ENCODE measurements at regions not wholly inside any gene's neighbourhood (a gene's known extent, or its start where the extent isn't known, plus 50 kb on each side); places are given as distances from the start of the nearest gene placed in this dataset.

- Histone ChIP-seq H3K27ac (no peak overlapping the region), H3K36me3 (no peaks in the 10 kb centered on the region), H3K4me3 (no peak overlapping the region), H3K9me3 (peaks cover 0 to 11% (median 0%) of the 10 kb centered on the region in 4 donors), H3K27me3 (no peaks in the 10 kb centered on the region), H3K4me1 (peaks cover 0 to 13% (median 7%) of the 10 kb centered on the region in 4 donors)
- peak; percentile 28 to 65 for DNase-seq (ENCODE audit: low spot score in 2 of 2)
- WGBS, 2 donors, result 55 to 69% methylated on average over 3 of the region's 3 CpGs
- TF ChIP-seq POLR2A (IDR thresholded peaks at IDR 0.05), result no peak
- TF ChIP-seq EP300 (IDR thresholded peaks at IDR 0.05), result peak in 1 of 2 donors; percentile 54
Measured at GRCh38 chr1:108057541-108057940, 92.6 kb upstream of the VAV3 start.

- TF ChIP-seq CTCF (IDR thresholded peaks at IDR 0.05), result no peak
- TF ChIP-seq EP300 (IDR thresholded peaks at IDR 0.05), result no peak
- no peak for TF ChIP-seq POLR2A (IDR thresholded peaks at IDR 0.05)
- no peak overlapping the region for H3K27ac ChIP-seq
- DNase-seq (ENCODE audit: low spot score in 2 of 2), result no peak
- no peaks in the 10 kb centered on the region for H3K36me3 ChIP-seq
- peaks cover 0 to under 1% (median 0%) of the 10 kb centered on the region in 4 donors for H3K9me3 ChIP-seq
- H3K4me1 ChIP-seq, result peaks cover 0 to 23% (median 9%) of the 10 kb centered on the region in 4 donors
- WGBS, 2 donors, result 89 to 91% methylated on average over 1 of the region's 1 CpG
- H3K27me3 ChIP-seq, result no peaks in the 10 kb centered on the region
- H3K4me3 ChIP-seq, result no peak overlapping the region
Measured at GRCh38 chr1:108056436-108056990, 91.5 kb upstream of the VAV3 start.

GRCh38 chr1:108055387-108055786 is 90.4 kb upstream of the VAV3 start:
- H3K27me3 ChIP-seq, result no peaks in the 10 kb centered on the region
- H3K4me3 ChIP-seq, result no peak overlapping the region
- no peaks in the 10 kb centered on the region for H3K36me3 ChIP-seq
- H3K9me3 ChIP-seq, result no peaks in the 10 kb centered on the region
- H3K4me1 ChIP-seq, result peaks cover 0 to 35% (median 11%) of the 10 kb centered on the region in 4 donors
- WGBS, 2 donors, result 57 to 70% methylated on average over 2 of the region's 2 CpGs
- DNase-seq (ENCODE audit: low spot score in 2 of 2), result no peak
- no peak for TF ChIP-seq EP300 (IDR thresholded peaks at IDR 0.05)
- no peak for TF ChIP-seq CTCF (IDR thresholded peaks at IDR 0.05)
- TF ChIP-seq POLR2A (IDR thresholded peaks at IDR 0.05), result no peak
- H3K27ac ChIP-seq, result no peak overlapping the region

GRCh38 chr1:108054396-108054795 is 89.4 kb upstream of the VAV3 start:
- Histone ChIP-seq H3K9me3 (no peaks in the 10 kb centered on the region), H3K27me3 (no peaks in the 10 kb centered on the region), H3K4me1 (peaks cover 0 to 44% (median 15%) of the 10 kb centered on the region in 4 donors), H3K4me3 (no peak overlapping the region), H3K36me3 (no peaks in the 10 kb centered on the region), H3K27ac (no peak overlapping the region)
- 91 to 99% methylated on average over 2 of the region's 2 CpGs for whole genome bisulfite sequencing, 2 donors
- DNase-seq (ENCODE audit: low spot score in 2 of 2), result no peak
- TF ChIP-seq POLR2A (IDR thresholded peaks at IDR 0.05) (no peak), CTCF (IDR thresholded peaks at IDR 0.05) (no peak), EP300 (IDR thresholded peaks at IDR 0.05) (no peak)

GRCh38 chr1:108053270-108054013 is 88.5 kb upstream of the VAV3 start:
- Histone ChIP-seq H3K4me3 (no peak overlapping the region), H3K9me3 (peaks cover 0 to 3% (median 0%) of the 10 kb centered on the region in 4 donors), H3K36me3 (no peaks in the 10 kb centered on the region), H3K27me3 (no peaks in the 10 kb centered on the region), H3K27ac (no peak overlapping the region), H3K4me1 (peaks cover 0 to 53% (median 15%) of the 10 kb centered on the region in 4 donors)
- 38 to 43% methylated on average over 4 of the region's 4 CpGs for WGBS, 2 donors
- no peak for DNase-seq (ENCODE audit: low spot score in 2 of 2)
- TF ChIP-seq CTCF (IDR thresholded peaks at IDR 0.05) (no peak), EP300 (IDR thresholded peaks at IDR 0.05) (peak in 1 of 2 donors; percentile 24)
